ENCODE measurements at regions not wholly inside any gene's neighbourhood (a gene's known extent, or its start where the extent isn't known, plus 50 kb on each side); places are given as distances from the start of the nearest gene placed in this dataset.
"Not testable (repeated sequence)": the region's sequence is repeated elsewhere in the genome, so short reads cannot be mapped to it uniquely, and the experiment has no call there.

- H3K27ac ChIP-seq (ENCODE audit: low read length) = no peak overlapping the region
- intact Hi-C loops (cut with DNase I) = no loop called here
- ATAC-seq (no peak), DNase-seq (no peak)
- WGBS = 72% methylated on average over 3 of the region's 3 CpGs
- H3K9me3 ChIP-seq (ENCODE audit: control insufficient read depth, low read length) = no peaks in the 10 kb centered on the region
- H3K4me1 ChIP-seq (ENCODE audit: control insufficient read depth, insufficient read depth, low read length) = no peaks in the 10 kb centered on the region
- H3K4me3 ChIP-seq (ENCODE audit: low read length) = no peak overlapping the region
- H3K27me3 ChIP-seq (ENCODE audit: control insufficient read depth, insufficient read depth) = no peaks in the 10 kb centered on the region
These were observed 71.3 kb upstream of the DGKB start for GRCh38 chr7:14973712-14974428.

GRCh38 chr7:14971678-14972077 is 69.1 kb upstream of the DGKB start:
- H3K4me1 ChIP-seq (ENCODE audit: control insufficient read depth, insufficient read depth, low read length); H3K4me3 ChIP-seq (ENCODE audit: low read length); DNase-seq; intact Hi-C loops (cut with DNase I); ATAC-seq; H3K27ac ChIP-seq (ENCODE audit: low read length); H3K27me3 ChIP-seq (ENCODE audit: control insufficient read depth, insufficient read depth); H3K9me3 ChIP-seq (ENCODE audit: control insufficient read depth, low read length): not testable (repeated sequence)
- WGBS = 64% methylated on average over 4 of the region's 4 CpGs

GRCh38 chr7:14967376-14967775 is 64.8 kb upstream of the DGKB start:
- H3K27me3 ChIP-seq (ENCODE audit: control insufficient read depth, insufficient read depth); H3K4me3 ChIP-seq (ENCODE audit: low read length); H3K9me3 ChIP-seq (ENCODE audit: control insufficient read depth, low read length); ATAC-seq; intact Hi-C loops (cut with DNase I); H3K4me1 ChIP-seq (ENCODE audit: control insufficient read depth, insufficient read depth, low read length); H3K27ac ChIP-seq (ENCODE audit: low read length): not testable (repeated sequence)
- 92% methylated on average over 8 of the region's 8 CpGs for WGBS
- DNase-seq = peak in 2 of 3 donors; percentile 7 to 40

- DNase-seq = no peak
- intact Hi-C loops (cut with DNase I) = no loop called here
- ATAC-seq = no peak
- Histone ChIP-seq H3K9me3 (ENCODE audit: control insufficient read depth, low read length) (no peaks in the 10 kb centered on the region), H3K4me3 (ENCODE audit: low read length) (peak overlapping the region; percentile 25), H3K4me1 (ENCODE audit: control insufficient read depth, insufficient read depth, low read length) (no peaks in the 10 kb centered on the region), H3K27me3 (ENCODE audit: control insufficient read depth, insufficient read depth) (no peaks in the 10 kb centered on the region), H3K27ac (ENCODE audit: low read length) (no peak overlapping the region)
- WGBS = 46% methylated on average over 2 of the region's 2 CpGs
These were observed 60.2 kb upstream of the DGKB start for GRCh38 chr7:14962778-14963177.

- Histone ChIP-seq H3K9me3 (ENCODE audit: control insufficient read depth, low read length) (no peaks in the 10 kb centered on the region), H3K4me1 (ENCODE audit: control insufficient read depth, insufficient read depth, low read length) (no peaks in the 10 kb centered on the region), H3K27ac (ENCODE audit: low read length) (no peak overlapping the region), H3K27me3 (ENCODE audit: control insufficient read depth, insufficient read depth) (no peaks in the 10 kb centered on the region), H3K4me3 (ENCODE audit: low read length) (no peak overlapping the region)
- 89% methylated on average over 3 of the region's 3 CpGs for WGBS
- no peak for ATAC-seq
- intact Hi-C loops (cut with DNase I) = no loop called here
- DNase-seq = no peak
These were observed 58.2 kb upstream of the DGKB start for GRCh38 chr7:14960721-14961120.

GRCh38 chr7:14959339-14959738 is 56.8 kb upstream of the DGKB start:
- Histone ChIP-seq H3K4me1 (ENCODE audit: control insufficient read depth, insufficient read depth, low read length) (no peaks in the 10 kb centered on the region), H3K9me3 (ENCODE audit: control insufficient read depth, low read length) (no peaks in the 10 kb centered on the region), H3K27ac (ENCODE audit: low read length) (no peak overlapping the region), H3K4me3 (ENCODE audit: low read length) (no peak overlapping the region), H3K27me3 (ENCODE audit: control insufficient read depth, insufficient read depth) (no peaks in the 10 kb centered on the region)
- ATAC-seq = no peak
- no peak for DNase-seq
- intact Hi-C loops (cut with DNase I) = no loop called here

GRCh38 chr7:14954035-14954434 is 51.5 kb upstream of the DGKB start:
- no peak for DNase-seq
- Histone ChIP-seq H3K4me1 (ENCODE audit: control insufficient read depth, insufficient read depth, low read length) (no peaks in the 10 kb centered on the region), H3K4me3 (ENCODE audit: low read length) (no peak overlapping the region), H3K9me3 (ENCODE audit: control insufficient read depth, low read length) (no peaks in the 10 kb centered on the region), H3K27me3 (ENCODE audit: control insufficient read depth, insufficient read depth) (no peaks in the 10 kb centered on the region), H3K27ac (ENCODE audit: low read length) (no peak overlapping the region)
- WGBS = 49% methylated on average over 3 of the region's 3 CpGs
- ATAC-seq = no peak
- intact Hi-C loops (cut with DNase I) = no loop called here

Measured in right cardiac atrium (tissue), 5 donors.